K562 (cell line): ENCODE measurements at regions not wholly inside any gene's neighbourhood (a gene's known extent, or its start where the extent isn't known, plus 50 kb on each side); places are given as distances from the start of the nearest gene placed in this dataset.

Source experiments
- ATAC-seq: fragments of 200-7000 bp; cut with Tn5 transposase; 3 replicates; pipeline ENCODE4 v1.9.1; 2020; ENCODE audit warnings: moderate library complexity
- BruUV-seq: library from RNA; stranded (reverse); fragments of 400-500 nt; replicated peaks from 2 replicates; lab custom pipeline; 2021; lab: Mats Ljungman, UMichigan
- CTCF ChIA-PET: fragments of 300-600 bp; formaldehyde crosslinking; extraction: SDS; loops from one replicate; lab custom pipeline; 2021; ENCODE audit warnings: low intra/inter-chr PET ratio; lab: Yijun Ruan, JAX
- POLR2A ChIA-PET: fragments of 300-600, 350-650 bp; sonication (Branson Sonifier 250); formaldehyde crosslinking; extraction: SDS; loops from one replicate; lab custom pipeline; 2021; ENCODE audit warnings: antibody characterized with exemption, inconsistent platforms; lab: Yijun Ruan, JAX
- DNase-seq, 4 experiments: peaks; one replicate each; pipeline versions ENCODE4 v3.0.0 to v3.0.0-alpha.2; 2011 to 2018; ENCODE audit warnings: low spot score in 3 of 4, mixed read lengths in 3 of 4; ENCODE audit errors: extremely low read depth in 1 of 4
- FAIRE-seq: peaks from 2 replicates; lab custom pipeline; 2011; peaks lifted over from hg19 to GRCh38; lab: Jason Lieb, UNC
- H2AFZ ChIP-seq: 2 replicates; pipeline ENCODE4 v1.6.0; 2011; ENCODE audit warnings: low read depth, low read length, control low read depth, inconsistent platforms
- H3K27ac ChIP-seq: fragments of 200-600 bp; 3 replicates; pipeline ENCODE4 v1.8.0; 2011; ENCODE audit warnings: low read depth, mild to moderate bottlenecking, control low read depth, inconsistent platforms, low read length, moderate library complexity, mixed read lengths; ENCODE audit errors: extremely low read depth
- H3K27me3 ChIP-seq, 2 experiments: fragments of 300-600 bp in 1 of 2; 2 replicates in 1 of 2; 3 replicates in 1 of 2; pipeline versions ENCODE4 v1.6.0 to v1.8.0; 2011; ENCODE audit warnings: inconsistent platforms in 2 of 2, low read length in 2 of 2, mild to moderate bottlenecking in 1 of 2, mixed read lengths in 1 of 2, moderate library complexity in 1 of 2; ENCODE audit not compliant: control insufficient read depth in 2 of 2, insufficient read depth in 2 of 2
- H3K36me3 ChIP-seq: fragments of 300-600 bp; 3 replicates; pipeline ENCODE4 v1.8.0; 2011; ENCODE audit warnings: mild to moderate bottlenecking, low read length, inconsistent platforms; ENCODE audit not compliant: control insufficient read depth, insufficient read depth
- H3K4me1 ChIP-seq, 2 experiments: fragments of 200-600 bp in 1 of 2; replicated peaks in 1 of 2; 2 replicates in 1 of 2; 3 replicates in 1 of 2; pipeline versions ENCODE4 v1.5.1 to v1.8.0; 2011; ENCODE audit warnings: inconsistent platforms in 2 of 2, low read length in 2 of 2, mild to moderate bottlenecking in 1 of 2, mixed read lengths in 1 of 2, moderate library complexity in 1 of 2; ENCODE audit not compliant: control insufficient read depth in 2 of 2, insufficient read depth in 2 of 2
- H3K4me2 ChIP-seq: 2 replicates; pipeline ENCODE4 v1.6.1; 2011; ENCODE audit warnings: low read length, control low read depth, inconsistent platforms, mixed read lengths; ENCODE audit not compliant: insufficient read depth
- H3K4me3 ChIP-seq: fragments of 200-600 bp; sonication (generic), shearing (Covaris generic); 2 replicates; pipeline ENCODE4 v1.5.1; 2016; ENCODE audit warnings: control low read depth, inconsistent platforms
- H3K79me2 ChIP-seq: fragments of 200-600 bp; 3 replicates; pipeline ENCODE4 v1.8.0; 2011; ENCODE audit warnings: low read length, inconsistent platforms; ENCODE audit not compliant: control insufficient read depth, insufficient read depth
- H3K9ac ChIP-seq, 2 experiments: 2 replicates each; pipeline versions ENCODE4 v1.6.0 to v1.6.1; 2011; ENCODE audit warnings: low read depth in 2 of 2, low read length in 2 of 2, control low read depth in 1 of 2, inconsistent platforms in 1 of 2, mild to moderate bottlenecking in 1 of 2, mixed read lengths in 1 of 2; ENCODE audit not compliant: insufficient read depth in 1 of 2
- H3K9me1 ChIP-seq: one replicate; pipeline ENCODE4 v1.6.0; 2011; ENCODE audit warnings: inconsistent platforms, mild to moderate bottlenecking, low read length, moderate library complexity; ENCODE audit not compliant: control insufficient read depth, insufficient read depth
- H3K9me3 ChIP-seq: replicated peaks from 2 replicates; pipeline ENCODE4 v1.5.1; 2011; ENCODE audit warnings: low read depth, low read length, inconsistent platforms; ENCODE audit not compliant: control insufficient read depth, insufficient read depth
- H4K20me1 ChIP-seq: replicated peaks from 2 replicates; pipeline ENCODE4 v1.6.1; 2011; ENCODE audit warnings: low read length, inconsistent platforms, mixed read lengths; ENCODE audit not compliant: control insufficient read depth, insufficient read depth
- ARID2 ChIP-seq: fragments of 450-650 bp; IDR thresholded peaks from 2 replicates; pipeline ENCODE4 v1.6.1; 2017; ENCODE audit warnings: antibody characterized with exemption, mild to moderate bottlenecking
- E2F8 ChIP-seq: fragments of 450-650 bp; IDR thresholded peaks from 2 replicates; pipeline ENCODE4 v1.7.1; 2018; ENCODE audit warnings: mild to moderate bottlenecking, low read depth; ENCODE audit not compliant: partially characterized antibody
- EHMT2 ChIP-seq: fragments of 450-650 bp; IDR thresholded peaks from 2 replicates; pipeline ENCODE4 v1.6.1; 2018; ENCODE audit warnings: antibody characterized with exemption
- MAFF ChIP-seq: IDR thresholded peaks from 2 replicates; pipeline ENCODE4 v1.6.1; 2012; ENCODE audit warnings: low read length, improper control_type of control experiment
- PRPF4 ChIP-seq: fragments of 200-400 bp; formaldehyde crosslinking; IDR thresholded peaks from one replicate; pipeline ENCODE4 v1.6.1; 2017; ENCODE audit warnings: low read length, low read depth, mild to moderate bottlenecking; ENCODE audit not compliant: insufficient read depth, poor library complexity, severe bottlenecking
- SAFB2 ChIP-seq: fragments of 200-400 bp; formaldehyde crosslinking; IDR thresholded peaks from 2 replicates; pipeline ENCODE4 v1.6.1; 2018; ENCODE audit warnings: borderline replicate concordance, low read length, low read depth, moderate library complexity; ENCODE audit not compliant: severe bottlenecking
- TFE3 ChIP-seq: fragments of 450-650 bp; formaldehyde crosslinking; IDR thresholded peaks from 2 replicates; pipeline ENCODE4 v1.4.0; 2020; ENCODE audit warnings: mild to moderate bottlenecking, mixed read lengths
- THRAP3 ChIP-seq: fragments of 450-650 bp; IDR thresholded peaks from 2 replicates; pipeline ENCODE4 v1.6.1; 2016; ENCODE audit warnings: mild to moderate bottlenecking, inconsistent platforms, borderline replicate concordance
- TOE1 ChIP-seq, 2 experiments: fragments of 450-650 bp in 1 of 2; sonication (generic) in 1 of 2; formaldehyde crosslinking in 1 of 2; IDR thresholded peaks; 2 replicates each; pipeline versions ENCODE4 v1.7.1 to v1.8.0; 2016 to 2022; ENCODE audit warnings: borderline replicate concordance in 2 of 2, mild to moderate bottlenecking in 2 of 2, antibody characterized with exemption in 1 of 2, inconsistent platforms in 1 of 2, low read depth in 1 of 2, missing genetic modification reagents in 1 of 2, moderate library complexity in 1 of 2
- ZNF766 ChIP-seq: fragments of 200-800 bp; sonication (Bioruptor generic); conservative IDR thresholded peaks from 2 replicates; pipeline ENCODE4 v1.6.1; 2016; ENCODE audit warnings: missing genetic modification characterization, missing compliant biosample characterization
- WGBS: fragments of 100-300 bp; shearing (Covaris generic); methylation state at CpG from one replicate; pipeline ENCODE4 v1.1.6; 2016; ENCODE audit warnings: low coverage, mixed read lengths; ENCODE audit not compliant: insufficient coverage; ENCODE audit errors: missing lambda C conversion rate; 5-methylcytosine and 5-hydroxymethylcytosine counted together
- in situ Hi-C: fragments of 300-500 bp; cut with MboI; formaldehyde crosslinking; loops from 4 replicates; pipeline ENCODE4 v1.15.0; 2018; ENCODE audit warnings: inconsistent platforms, mixed read lengths
- intact Hi-C: fragments of 100-400 bp; cut with micrococcal nuclease; formaldehyde crosslinking; loops from 2 replicates; pipeline ENCODE4 v1.14.2; 2022
- TF ChIP-seq, protein P1 (sequence below): fragments of 450-650 bp; IDR thresholded peaks from 2 replicates; pipeline ENCODE4 v1.6.1; 2016
- TF ChIP-seq, protein P2 (sequence below): sonication (generic); formaldehyde crosslinking; IDR thresholded peaks from 2 replicates; pipeline ENCODE4 v1.8.0; 2022; ENCODE audit warnings: mild to moderate bottlenecking, missing genetic modification reagents
- TF ChIP-seq, protein P3 (sequence below): sonication (generic); formaldehyde crosslinking; IDR thresholded peaks from 2 replicates; pipeline ENCODE4 v1.8.0; 2022; ENCODE audit warnings: mild to moderate bottlenecking, missing genetic modification reagents

- H3K4me2 ChIP-seq = no peak overlapping the region
- H3K9me1 ChIP-seq = no peaks in the 10 kb centered on the region
- no peak overlapping the region for H3K27ac ChIP-seq
- H3K9ac ChIP-seq = no peak overlapping the region
- H2AFZ ChIP-seq = no peak overlapping the region
- no TSS peak for BruUV-seq
- H3K27me3 ChIP-seq = no peaks in the 10 kb centered on the region
- no peak for FAIRE-seq
- no peaks in the 10 kb centered on the region for H3K36me3 ChIP-seq
- H4K20me1 ChIP-seq = no peaks in the 10 kb centered on the region
- no peak for ATAC-seq
- no peaks in the 10 kb centered on the region for H3K9me3 ChIP-seq
- 0% methylated on average over 1 of the region's 1 CpG for WGBS
- POLR2A ChIA-PET = no interaction called here
- in situ Hi-C loops = no loop called here
- DNase-seq = no peak
- TF ChIP-seq E2F8 (no peak), ZNF766 (CRISPR knock-in tag) (no peak), ARID2 (no peak), MAFF (no peak), THRAP3 (no peak), SAFB2 (no peak), PRPF4 (no peak), TOE1 (IDR thresholded peaks at IDR 0.05; ENCODE audit: borderline replicate concordance) (no peak), TOE1 (CRISPR knock-in tag; IDR thresholded peaks at IDR 0.05; ENCODE audit: borderline replicate concordance, low read depth) (no peak), TFE3 (CRISPR knock-in tag) (no peak), EHMT2 (no peak)
- TF ChIP-seq, protein P1, sequence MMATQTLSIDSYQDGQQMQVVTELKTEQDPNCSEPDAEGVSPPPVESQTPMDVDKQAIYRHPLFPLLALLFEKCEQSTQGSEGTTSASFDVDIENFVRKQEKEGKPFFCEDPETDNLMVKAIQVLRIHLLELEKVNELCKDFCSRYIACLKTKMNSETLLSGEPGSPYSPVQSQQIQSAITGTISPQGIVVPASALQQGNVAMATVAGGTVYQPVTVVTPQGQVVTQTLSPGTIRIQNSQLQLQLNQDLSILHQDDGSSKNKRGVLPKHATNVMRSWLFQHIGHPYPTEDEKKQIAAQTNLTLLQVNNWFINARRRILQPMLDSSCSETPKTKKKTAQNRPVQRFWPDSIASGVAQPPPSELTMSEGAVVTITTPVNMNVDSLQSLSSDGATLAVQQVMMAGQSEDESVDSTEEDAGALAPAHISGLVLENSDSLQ = no peak
- TF ChIP-seq, protein P2, sequence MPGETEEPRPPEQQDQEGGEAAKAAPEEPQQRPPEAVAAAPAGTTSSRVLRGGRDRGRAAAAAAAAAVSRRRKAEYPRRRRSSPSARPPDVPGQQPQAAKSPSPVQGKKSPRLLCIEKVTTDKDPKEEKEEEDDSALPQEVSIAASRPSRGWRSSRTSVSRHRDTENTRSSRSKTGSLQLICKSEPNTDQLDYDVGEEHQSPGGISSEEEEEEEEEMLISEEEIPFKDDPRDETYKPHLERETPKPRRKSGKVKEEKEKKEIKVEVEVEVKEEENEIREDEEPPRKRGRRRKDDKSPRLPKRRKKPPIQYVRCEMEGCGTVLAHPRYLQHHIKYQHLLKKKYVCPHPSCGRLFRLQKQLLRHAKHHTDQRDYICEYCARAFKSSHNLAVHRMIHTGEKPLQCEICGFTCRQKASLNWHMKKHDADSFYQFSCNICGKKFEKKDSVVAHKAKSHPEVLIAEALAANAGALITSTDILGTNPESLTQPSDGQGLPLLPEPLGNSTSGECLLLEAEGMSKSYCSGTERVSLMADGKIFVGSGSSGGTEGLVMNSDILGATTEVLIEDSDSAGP (CRISPR knock-in tag) = no peak
- TF ChIP-seq, protein P3, sequence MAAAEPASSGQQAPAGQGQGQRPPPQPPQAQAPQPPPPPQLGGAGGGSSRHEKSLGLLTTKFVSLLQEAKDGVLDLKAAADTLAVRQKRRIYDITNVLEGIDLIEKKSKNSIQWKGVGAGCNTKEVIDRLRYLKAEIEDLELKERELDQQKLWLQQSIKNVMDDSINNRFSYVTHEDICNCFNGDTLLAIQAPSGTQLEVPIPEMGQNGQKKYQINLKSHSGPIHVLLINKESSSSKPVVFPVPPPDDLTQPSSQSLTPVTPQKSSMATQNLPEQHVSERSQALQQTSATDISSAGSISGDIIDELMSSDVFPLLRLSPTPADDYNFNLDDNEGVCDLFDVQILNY = no peak
- H3K4me1 ChIP-seq = no peaks in the 10 kb centered on the region
- intact Hi-C loops = no loop called here
- no peaks in the 10 kb centered on the region for H3K79me2 ChIP-seq
- no peak overlapping the region for H3K4me3 ChIP-seq
- CTCF ChIA-PET = no interaction called here
Measured at GRCh38 chr20:55253781-55254180, 751.5 kb downstream of the CBLN4 start.
